Loucy (cell line): ENCODE measurements at regions not wholly inside any gene's neighbourhood (a gene's known extent, or its start where the extent isn't known, plus 50 kb on each side); places are given as distances from the start of the nearest gene placed in this dataset.

Source experiments
- EZH2phosphoT487 ChIP-seq: fragments of 200-600 bp; IDR thresholded peaks from 2 replicates; pipeline ENCODE4 v1.6.1; 2018; ENCODE audit warnings: antibody characterized with exemption, mild to moderate bottlenecking, moderate library complexity, borderline replicate concordance
- TF ChIP-seq, protein P1 (sequence below): fragments of 200-600 bp; sonication (generic); conservative IDR thresholded peaks from 2 replicates; pipeline ENCODE4 v1.5.1; 2014; ENCODE audit warnings: mild to moderate bottlenecking, antibody characterized with exemption, low read length

DNA sequence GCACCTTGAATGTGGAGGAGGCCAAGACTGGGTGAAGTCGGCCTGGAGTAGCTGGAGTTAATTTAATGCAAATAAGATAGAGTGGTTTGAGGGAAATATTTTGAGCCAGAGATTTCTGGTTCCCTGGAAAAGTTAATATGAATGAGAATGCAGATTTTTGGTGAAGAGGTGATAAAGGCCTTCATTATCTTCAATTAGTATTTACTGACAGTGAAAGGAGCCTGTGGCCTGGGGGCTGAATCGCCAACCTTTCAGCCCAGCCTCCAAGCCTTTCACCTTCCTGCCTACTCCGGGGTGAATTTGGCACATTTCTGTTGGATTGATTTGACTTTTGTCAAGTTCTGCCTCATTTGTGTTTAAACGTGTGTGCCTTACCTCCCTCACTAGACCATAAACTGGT is 147.8 kb downstream of the SOX2 start:
- TF ChIP-seq, protein P1, sequence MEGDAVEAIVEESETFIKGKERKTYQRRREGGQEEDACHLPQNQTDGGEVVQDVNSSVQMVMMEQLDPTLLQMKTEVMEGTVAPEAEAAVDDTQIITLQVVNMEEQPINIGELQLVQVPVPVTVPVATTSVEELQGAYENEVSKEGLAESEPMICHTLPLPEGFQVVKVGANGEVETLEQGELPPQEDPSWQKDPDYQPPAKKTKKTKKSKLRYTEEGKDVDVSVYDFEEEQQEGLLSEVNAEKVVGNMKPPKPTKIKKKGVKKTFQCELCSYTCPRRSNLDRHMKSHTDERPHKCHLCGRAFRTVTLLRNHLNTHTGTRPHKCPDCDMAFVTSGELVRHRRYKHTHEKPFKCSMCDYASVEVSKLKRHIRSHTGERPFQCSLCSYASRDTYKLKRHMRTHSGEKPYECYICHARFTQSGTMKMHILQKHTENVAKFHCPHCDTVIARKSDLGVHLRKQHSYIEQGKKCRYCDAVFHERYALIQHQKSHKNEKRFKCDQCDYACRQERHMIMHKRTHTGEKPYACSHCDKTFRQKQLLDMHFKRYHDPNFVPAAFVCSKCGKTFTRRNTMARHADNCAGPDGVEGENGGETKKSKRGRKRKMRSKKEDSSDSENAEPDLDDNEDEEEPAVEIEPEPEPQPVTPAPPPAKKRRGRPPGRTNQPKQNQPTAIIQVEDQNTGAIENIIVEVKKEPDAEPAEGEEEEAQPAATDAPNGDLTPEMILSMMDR, result no peak
- TF ChIP-seq EZH2phosphoT487, result no peak
